ENCODE measurements at regions not wholly inside any gene's neighbourhood (a gene's known extent, or its start where the extent isn't known, plus 50 kb on each side); places are given as distances from the start of the nearest gene placed in this dataset.

- no peak for TF ChIP-seq ZNF17 (CRISPR knock-in tag; IDR thresholded peaks at IDR 0.05)
- TF ChIP-seq SP4 (CRISPR knock-in tag; IDR thresholded peaks at IDR 0.05) = no peak
- no peak for TF ChIP-seq ZNF740 (CRISPR knock-in tag; IDR thresholded peaks at IDR 0.05)
- no peak for TF ChIP-seq HOXA9 (CRISPR knock-in tag; IDR thresholded peaks at IDR 0.05; ENCODE audit: borderline replicate concordance)
- no peak for TF ChIP-seq ZNF784 (CRISPR knock-in tag; IDR thresholded peaks at IDR 0.05; ENCODE audit: borderline replicate concordance)
- TF ChIP-seq ZBTB2 (CRISPR knock-in tag; IDR thresholded peaks at IDR 0.05; ENCODE audit: low read depth) = no peak
- no peak for TF ChIP-seq ZBTB7B (CRISPR knock-in tag; IDR thresholded peaks at IDR 0.05)
- no peak for TF ChIP-seq ZNF543 (CRISPR knock-in tag; IDR thresholded peaks at IDR 0.05)
- peak; percentile 73 for TF ChIP-seq NCOA2 (CRISPR knock-in tag; IDR thresholded peaks at IDR 0.05)
- no peak for TF ChIP-seq AGO1 (IDR thresholded peaks at IDR 0.05; ENCODE audit: low read depth, low read length, poor library complexity, severe bottlenecking)
- 0 out of 2 replicates have a peak, but pooled peaks have one; percentile 57 for TF ChIP-seq ZNF124 (CRISPR knock-in tag; IDR thresholded peaks at IDR 0.05)
- TF ChIP-seq MYPOP (CRISPR knock-in tag; IDR thresholded peaks at IDR 0.05) = no peak
- TF ChIP-seq KDM3A (CRISPR knock-in tag; IDR thresholded peaks at IDR 0.05; ENCODE audit: low read depth) = no peak
- TF ChIP-seq MED8 (CRISPR knock-in tag; IDR thresholded peaks at IDR 0.05; ENCODE audit: insufficient replicate concordance) = no peak
- TF ChIP-seq CEBPG (CRISPR knock-in tag; IDR thresholded peaks at IDR 0.05) = peak; percentile 97
- TF ChIP-seq KAT7 (CRISPR knock-in tag; IDR thresholded peaks at IDR 0.05; ENCODE audit: borderline replicate concordance) = no peak
- TF ChIP-seq ZNF432 (CRISPR knock-in tag; IDR thresholded peaks at IDR 0.05; ENCODE audit: borderline replicate concordance) = no peak
- TF ChIP-seq MAZ (IDR thresholded peaks at IDR 0.05; ENCODE audit: borderline replicate concordance, low read depth, low read length) = no peak
- no peak for TF ChIP-seq MAZ (CRISPR knock-in tag; IDR thresholded peaks at IDR 0.05; ENCODE audit: low read depth)
- TF ChIP-seq BRCA1 (CRISPR knock-in tag; IDR thresholded peaks at IDR 0.05) = no peak
- no peak for TF ChIP-seq RELA (CRISPR knock-in tag; IDR thresholded peaks at IDR 0.05)
- no peak for TF ChIP-seq SSRP1 (CRISPR knock-in tag; IDR thresholded peaks at IDR 0.05)
- TF ChIP-seq ARID3A (IDR thresholded peaks at IDR 0.05; ENCODE audit: low read depth, low read length) = peak; percentile 67
- no peak for TF ChIP-seq SMAD9 (CRISPR knock-in tag; IDR thresholded peaks at IDR 0.05)
- TF ChIP-seq ZNF383 (CRISPR knock-in tag; IDR thresholded peaks at IDR 0.05; ENCODE audit: borderline replicate concordance) = no peak
- TF ChIP-seq FOXO4 (CRISPR knock-in tag; conservative IDR thresholded peaks at IDR 0.05) = no peak
- no peak for TF ChIP-seq ZNF570 (CRISPR knock-in tag; IDR thresholded peaks at IDR 0.05; ENCODE audit: borderline replicate concordance)
These were observed 226.7 kb upstream of the CENPE start (continued) for GRCh38 chr4:103424853-103425252.

Data from HepG2 (cell line).